ENCODE measurements at regions not wholly inside any gene's neighbourhood (a gene's known extent, or its start where the extent isn't known, plus 50 kb on each side); places are given as distances from the start of the nearest gene placed in this dataset.

DNA sequence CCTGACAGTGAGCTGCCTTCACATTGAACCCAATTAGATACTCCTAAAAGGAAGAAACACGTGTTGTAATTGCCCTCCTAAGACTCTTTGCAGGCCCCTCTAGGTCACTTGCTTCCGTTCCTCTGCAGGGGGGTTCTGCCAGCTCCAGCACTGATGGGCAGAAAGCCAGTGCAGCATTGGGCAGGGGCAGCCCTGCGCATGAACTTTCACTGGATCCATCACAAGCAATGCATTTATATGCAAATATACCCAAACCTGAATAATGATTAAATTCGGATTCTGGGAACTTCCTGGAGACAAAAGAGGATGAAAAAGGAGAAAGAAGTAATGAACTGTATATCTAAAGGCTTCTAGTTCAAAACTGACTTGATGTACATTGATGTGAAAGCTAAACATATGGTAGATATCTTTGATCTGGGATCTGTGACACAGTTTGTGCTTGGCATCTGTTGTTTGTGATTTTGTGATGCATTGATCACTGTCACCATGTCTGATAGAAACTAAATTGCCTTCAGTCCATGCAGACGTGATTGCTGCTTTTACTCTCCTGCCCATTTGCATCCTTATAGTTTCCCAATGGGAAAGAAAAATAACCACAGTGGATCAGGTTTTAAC lies 313.4 kb downstream of the DEPDC1B start:
- no peak for TF ChIP-seq CTCF (IDR thresholded peaks at IDR 0.05; ENCODE audit: unreplicated experiment in 3 of 3)
- no peaks in the 10 kb centered on the region for H3K36me3 Mint-ChIP-seq (ENCODE audit: low read depth)
- H3K27ac Mint-ChIP-seq: no peak overlapping the region
- no peaks in the 10 kb centered on the region for H3K9me3 Mint-ChIP-seq
- no peak overlapping the region for H3K4me3 Mint-ChIP-seq
- peaks cover 4% of the 10 kb centered on the region for H3K27me3 Mint-ChIP-seq (ENCODE audit: low read depth)
- H3K4me1 Mint-ChIP-seq: peaks cover 4% of the 10 kb centered on the region

DNA sequence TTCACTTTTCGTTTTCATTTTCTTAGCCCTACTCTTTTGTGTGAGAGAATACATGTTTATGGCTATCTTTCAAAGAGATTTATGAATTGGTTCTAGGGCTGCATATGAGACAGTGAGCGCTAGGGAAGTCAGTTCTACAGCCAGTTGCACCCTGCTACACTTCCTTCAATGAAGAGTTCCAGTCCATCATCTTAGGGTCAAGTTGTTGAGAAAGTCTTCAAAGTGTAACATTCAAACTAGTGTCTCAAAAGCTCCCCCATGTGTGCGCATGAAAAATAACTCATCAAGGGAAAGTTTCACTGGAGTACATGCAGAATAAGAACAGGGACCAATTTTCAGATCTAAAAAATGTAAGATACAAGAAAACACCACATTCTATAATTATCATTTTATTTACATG lies 317.2 kb downstream of the DEPDC1B start:
- no peaks in the 10 kb centered on the region for H3K36me3 Mint-ChIP-seq (ENCODE audit: low read depth)
- no peaks in the 10 kb centered on the region for H3K9me3 Mint-ChIP-seq
- H3K4me1 Mint-ChIP-seq: peaks cover 4% of the 10 kb centered on the region
- no peak overlapping the region for H3K4me3 Mint-ChIP-seq
- H3K27me3 Mint-ChIP-seq (ENCODE audit: low read depth): peaks cover 4% of the 10 kb centered on the region
- peak overlapping the region; percentile 27 to 47 (median 42) for H3K27ac Mint-ChIP-seq
- TF ChIP-seq CTCF (IDR thresholded peaks at IDR 0.05; ENCODE audit: unreplicated experiment in 3 of 3): peak; percentile 45 to 61 (median 45)

GRCh38 chr5:60379907-60380306 lies 320.1 kb downstream of the DEPDC1B start:
- no peak overlapping the region for H3K4me3 Mint-ChIP-seq
- H3K36me3 Mint-ChIP-seq (ENCODE audit: low read depth): no peaks in the 10 kb centered on the region
- H3K9me3 Mint-ChIP-seq: no peaks in the 10 kb centered on the region
- no peaks in the 10 kb centered on the region for H3K27me3 Mint-ChIP-seq (ENCODE audit: low read depth)
- no peak for TF ChIP-seq CTCF (IDR thresholded peaks at IDR 0.05; ENCODE audit: unreplicated experiment in 3 of 3)
- peaks cover 4% of the 10 kb centered on the region for H3K4me1 Mint-ChIP-seq
- H3K27ac Mint-ChIP-seq: no peak overlapping the region

- TF ChIP-seq CTCF (IDR thresholded peaks at IDR 0.05; ENCODE audit: unreplicated experiment in 3 of 3): no peak
- Mint-ChIP-seq H3K27me3 (ENCODE audit: low read depth) (no peaks in the 10 kb centered on the region), H3K4me1 (peaks cover 6% of the 10 kb centered on the region), H3K4me3 (no peak overlapping the region), H3K27ac (no peak overlapping the region), H3K9me3 (no peaks in the 10 kb centered on the region), H3K36me3 (ENCODE audit: low read depth) (no peaks in the 10 kb centered on the region)
These were observed 322.1 kb downstream of the DEPDC1B start for GRCh38 chr5:60377826-60378225.

- no peaks in the 10 kb centered on the region for H3K9me3 Mint-ChIP-seq
- H3K27ac Mint-ChIP-seq: no peak overlapping the region
- H3K27me3 Mint-ChIP-seq (ENCODE audit: low read depth): no peaks in the 10 kb centered on the region
- no peaks in the 10 kb centered on the region for H3K36me3 Mint-ChIP-seq (ENCODE audit: low read depth)
- TF ChIP-seq CTCF (IDR thresholded peaks at IDR 0.05; ENCODE audit: unreplicated experiment in 3 of 3): no peak
- no peak overlapping the region for H3K4me3 Mint-ChIP-seq
- H3K4me1 Mint-ChIP-seq: peaks cover 9% of the 10 kb centered on the region
These were observed 323.1 kb downstream of the DEPDC1B start for GRCh38 chr5:60376860-60377259.

GRCh38 chr5:60374409-60374808 lies 325.6 kb downstream of the DEPDC1B start:
- H3K4me3 Mint-ChIP-seq: no peak overlapping the region
- no peak for TF ChIP-seq CTCF (IDR thresholded peaks at IDR 0.05; ENCODE audit: unreplicated experiment in 3 of 3)
- H3K4me1 Mint-ChIP-seq: peaks cover 9% of the 10 kb centered on the region
- no peaks in the 10 kb centered on the region for H3K36me3 Mint-ChIP-seq (ENCODE audit: low read depth)
- no peaks in the 10 kb centered on the region for H3K9me3 Mint-ChIP-seq
- H3K27ac Mint-ChIP-seq: no peak overlapping the region
- no peaks in the 10 kb centered on the region for H3K27me3 Mint-ChIP-seq (ENCODE audit: low read depth)
